OCI-LY1 (cell line): ENCODE measurements at regions not wholly inside any gene's neighbourhood (a gene's known extent, or its start where the extent isn't known, plus 50 kb on each side); places are given as distances from the start of the nearest gene placed in this dataset.

ENCODE experiments used
- H2AFZ ChIP-seq: fragments of 200-600 bp; sonication (generic), shearing (Covaris generic); 2 replicates; pipeline ENCODE4 v1.6.0; 2014; ENCODE audit warnings: antibody characterized with exemption, mild to moderate bottlenecking, low read length
- H3F3A ChIP-seq: fragments of 200-600 bp; sonication (generic), shearing (Covaris generic); 2 replicates; pipeline ENCODE4 v1.6.0; 2014; ENCODE audit warnings: mild to moderate bottlenecking, antibody characterized with exemption, low read length, moderate library complexity; ENCODE audit not compliant: insufficient read depth
- H3K27ac ChIP-seq: fragments of 200-600 bp; sonication (generic); 2 replicates; pipeline ENCODE4 v1.5.1; 2014; ENCODE audit warnings: low read length, mixed run types, mild to moderate bottlenecking, low read depth; ENCODE audit not compliant: poor library complexity, severe bottlenecking
- H3K27me3 ChIP-seq: fragments of 200-600 bp; sonication (generic); 2 replicates; pipeline ENCODE4 v1.6.0; 2014; ENCODE audit warnings: antibody characterized with exemption, mild to moderate bottlenecking, low read length, moderate library complexity; ENCODE audit not compliant: insufficient read depth
- H3K36me3 ChIP-seq: fragments of 200-600 bp; sonication (generic); 2 replicates; pipeline ENCODE4 v1.6.1; 2014; ENCODE audit warnings: mild to moderate bottlenecking, antibody characterized with exemption, low read length, moderate library complexity, mixed read lengths; ENCODE audit not compliant: insufficient read depth
- H3K4me1 ChIP-seq: fragments of 200-600 bp; sonication (generic); 2 replicates; pipeline ENCODE4 v1.5.1; 2014; ENCODE audit warnings: mild to moderate bottlenecking, low read length, moderate library complexity; ENCODE audit not compliant: insufficient read depth, severe bottlenecking
- H3K4me2 ChIP-seq: fragments of 200-600 bp; sonication (generic), shearing (Covaris generic); 2 replicates; pipeline ENCODE4 v1.6.1; 2014; ENCODE audit warnings: low read length
- H3K4me3 ChIP-seq: fragments of 200-600 bp; sonication (generic); 2 replicates; pipeline ENCODE4 v1.5.1; 2014; ENCODE audit warnings: low read length, low read depth, mild to moderate bottlenecking, mixed read lengths; ENCODE audit not compliant: poor library complexity, severe bottlenecking
- H3K79me2 ChIP-seq: fragments of 200-600 bp; shearing (Covaris generic); 2 replicates; pipeline ENCODE4 v1.6.1; 2016; ENCODE audit warnings: mixed run types, low read length, mixed read lengths; ENCODE audit not compliant: insufficient read depth
- H3K9ac ChIP-seq: fragments of 200-600 bp; sonication (generic), shearing (Covaris generic); 2 replicates; pipeline ENCODE4 v1.6.1; 2014; ENCODE audit warnings: mild to moderate bottlenecking, low read length, mixed read lengths
- H3K9me2 ChIP-seq: fragments of 200-600 bp; sonication (generic), shearing (Covaris generic); 2 replicates; pipeline ENCODE4 v1.6.1; 2014; ENCODE audit warnings: low read depth, mild to moderate bottlenecking, low read length, mixed read lengths
- H3K9me3 ChIP-seq: fragments of 200-600 bp; shearing (Covaris generic); 2 replicates; pipeline ENCODE4 v1.6.1; 2014; ENCODE audit warnings: low read length, mixed read lengths
- H4K20me1 ChIP-seq: fragments of 200-600 bp; sonication (generic), shearing (Covaris generic); 2 replicates; pipeline ENCODE4 v1.6.0; 2016; ENCODE audit warnings: mild to moderate bottlenecking, low read length; ENCODE audit not compliant: insufficient read depth
- CTCF ChIP-seq: fragments of 200-600 bp; sonication (generic), shearing (Covaris generic); IDR thresholded peaks from 2 replicates; pipeline ENCODE4 v1.5.1; 2017; ENCODE audit warnings: mild to moderate bottlenecking, antibody characterized with exemption, low read length, moderate library complexity, mixed read lengths
- EZH2 ChIP-seq: fragments of 200-600 bp; sonication (generic), shearing (Covaris generic); IDR thresholded peaks from 2 replicates; pipeline ENCODE4 v1.8.0; 2017; ENCODE audit warnings: borderline replicate concordance, mixed run types, mild to moderate bottlenecking, antibody characterized with exemption, low read length, moderate library complexity, mixed read lengths

GRCh38 chr3:82493858-82494257 lies 732.4 kb upstream of the GBE1 start:
- H3K27ac ChIP-seq = no peak overlapping the region
- H3K9me2 ChIP-seq = no peaks in the 10 kb centered on the region
- TF ChIP-seq CTCF (no peak), EZH2 (no peak)
- no peaks in the 10 kb centered on the region for H4K20me1 ChIP-seq
- H3K79me2 ChIP-seq = no peaks in the 10 kb centered on the region
- H3K4me2 ChIP-seq = no peak overlapping the region
- H3K9ac ChIP-seq = no peak overlapping the region
- H2AFZ ChIP-seq = no peak overlapping the region
- no peaks in the 10 kb centered on the region for H3F3A ChIP-seq
- H3K4me3 ChIP-seq = no peak overlapping the region
- no peaks in the 10 kb centered on the region for H3K27me3 ChIP-seq
- H3K4me1 ChIP-seq = peaks cover 3% of the 10 kb centered on the region
- no peaks in the 10 kb centered on the region; the same call in 1 of the 2 replicates for H3K9me3 ChIP-seq
- no peaks in the 10 kb centered on the region for H3K36me3 ChIP-seq

- Histone ChIP-seq H3K27me3 (no peaks in the 10 kb centered on the region), H3K9ac (no peak overlapping the region), H3K27ac (no peak overlapping the region), H3K9me3 (0 out of 2 replicates have a peak, but pooled peaks cover 2% of the 10 kb centered on the region), H3F3A (no peaks in the 10 kb centered on the region), H3K4me3 (no peak overlapping the region), H3K36me3 (no peaks in the 10 kb centered on the region), H4K20me1 (no peaks in the 10 kb centered on the region), H3K79me2 (no peaks in the 10 kb centered on the region), H3K4me1 (no peaks in the 10 kb centered on the region), H3K4me2 (no peak overlapping the region), H3K9me2 (no peaks in the 10 kb centered on the region), H2AFZ (no peak overlapping the region)
- TF ChIP-seq CTCF (no peak), EZH2 (no peak)
Measured at GRCh38 chr3:82475306-82475705, 713.9 kb upstream of the GBE1 start.

- H3K9ac ChIP-seq = no peak overlapping the region
Measured at GRCh38 chr3:82474711-82475110, 713.3 kb upstream of the GBE1 start.

More at GRCh38 chr3:82474711-82475110, 713.3 kb upstream of the GBE1 start:
- Histone ChIP-seq H3K4me1 (no peaks in the 10 kb centered on the region), H3K4me2 (no peak overlapping the region), H3K9me3 (0 out of 2 replicates have a peak, but pooled peaks cover 2% of the 10 kb centered on the region), H3K27me3 (no peaks in the 10 kb centered on the region), H3K27ac (no peak overlapping the region), H3K36me3 (no peaks in the 10 kb centered on the region), H3F3A (no peaks in the 10 kb centered on the region), H2AFZ (no peak overlapping the region), H3K79me2 (no peaks in the 10 kb centered on the region), H3K9me2 (no peaks in the 10 kb centered on the region), H3K4me3 (no peak overlapping the region), H4K20me1 (no peaks in the 10 kb centered on the region)
- TF ChIP-seq EZH2 = no peak
- no peak for TF ChIP-seq CTCF
